GM23338 (cell line): ENCODE measurements at regions not wholly inside any gene's neighbourhood (a gene's known extent, or its start where the extent isn't known, plus 50 kb on each side); places are given as distances from the start of the nearest gene placed in this dataset.

Source experiments
- ATAC-seq: fragments of 200-7000 bp; cut with Tn5 transposase; 3 replicates; pipeline ENCODE4 v1.9.1; 2020
- DNase-seq: peaks from one replicate; pipeline ENCODE4 v3.0.0-alpha.2; 2015; ENCODE audit warnings: low spot score
- H2AFZ ChIP-seq: fragments of 200-600 bp; sonication (generic); 2 replicates; pipeline ENCODE4 v1.8.0; 2016; ENCODE audit warnings: antibody characterized with exemption, mild to moderate bottlenecking, moderate library complexity
- H3F3A ChIP-seq: fragments of 200-600 bp; sonication (generic); replicated peaks from 2 replicates; pipeline ENCODE4 v1.8.0; 2017; ENCODE audit warnings: antibody characterized with exemption, mixed run types, low read depth
- H3K27ac ChIP-seq: fragments of 200-600 bp; sonication (generic); 2 replicates; pipeline ENCODE4 v1.6.1; 2016; ENCODE audit warnings: low read depth
- H3K27me3 ChIP-seq: fragments of 200-600 bp; sonication (generic); 2 replicates; pipeline ENCODE4 v1.8.0; 2016; ENCODE audit warnings: mild to moderate bottlenecking, mixed run types, moderate library complexity; ENCODE audit not compliant: insufficient read depth
- H3K36me3 ChIP-seq: fragments of 200-600 bp; sonication (generic); 2 replicates; pipeline ENCODE4 v1.8.0; 2016; ENCODE audit warnings: mild to moderate bottlenecking; ENCODE audit not compliant: insufficient read depth
- H3K4me1 ChIP-seq: fragments of 200-600 bp; sonication (generic); 2 replicates; pipeline ENCODE4 v1.8.0; 2016; ENCODE audit warnings: mild to moderate bottlenecking, moderate library complexity; ENCODE audit not compliant: insufficient read depth
- H3K4me2 ChIP-seq: fragments of 200-600 bp; sonication (generic); 2 replicates; pipeline ENCODE4 v1.7.1; 2017; ENCODE audit warnings: mixed run types
- H3K4me3 ChIP-seq: fragments of 200-600 bp; sonication (generic); 2 replicates; pipeline ENCODE4 v1.6.1; 2016; ENCODE audit warnings: mixed run types
- H3K79me2 ChIP-seq: fragments of 200-600 bp; sonication (generic); replicated peaks from 2 replicates; pipeline ENCODE4 v1.8.0; 2017; ENCODE audit warnings: mild to moderate bottlenecking; ENCODE audit not compliant: insufficient read depth
- H3K9me2 ChIP-seq: fragments of 200-600 bp; sonication (generic); 2 replicates; pipeline ENCODE4 v1.8.0; 2017; ENCODE audit not compliant: insufficient read depth
- H4K20me1 ChIP-seq: fragments of 200-600 bp; sonication (generic); replicated peaks from 2 replicates; pipeline ENCODE4 v1.8.0; 2017; ENCODE audit warnings: mild to moderate bottlenecking; ENCODE audit not compliant: insufficient read depth
- H3K27ac Mint-ChIP-seq: 2 replicates; pipeline ENCODE4 v1.8.0; 2020; ENCODE audit warnings: inconsistent platforms, mild to moderate bottlenecking, moderate library complexity, mixed read lengths
- H3K27me3 Mint-ChIP-seq: 3 replicates; pipeline ENCODE4 v1.8.0; 2022; ENCODE audit warnings: low read depth, mild to moderate bottlenecking, moderate library complexity, mixed read lengths, inconsistent platforms; ENCODE audit not compliant: insufficient read depth, poor library complexity
- H3K36me3 Mint-ChIP-seq: 3 replicates; pipeline ENCODE4 v1.8.0; 2021; ENCODE audit warnings: low read depth, mild to moderate bottlenecking, inconsistent platforms, moderate library complexity, mixed read lengths
- H3K4me1 Mint-ChIP-seq: 3 replicates; pipeline ENCODE4 v1.8.0; 2020; ENCODE audit warnings: mild to moderate bottlenecking, inconsistent platforms, mixed read lengths
- H3K4me3 Mint-ChIP-seq: 3 replicates; pipeline ENCODE4 v1.8.0; 2021; ENCODE audit warnings: moderate library complexity, mild to moderate bottlenecking, inconsistent platforms, mixed read lengths
- H3K9me3 Mint-ChIP-seq: 3 replicates; pipeline ENCODE4 v1.8.0; 2020; ENCODE audit warnings: moderate library complexity, mild to moderate bottlenecking, inconsistent platforms, mixed read lengths
- EZH2 ChIP-seq: fragments of 200-600 bp; sonication (generic); IDR thresholded peaks from one replicate; pipeline ENCODE4 v1.8.0; 2017; ENCODE audit warnings: antibody characterized with exemption, mild to moderate bottlenecking, low read depth; ENCODE audit not compliant: unreplicated experiment
- EZH2phosphoT487 ChIP-seq: fragments of 200-600 bp; sonication (generic); IDR thresholded peaks from one replicate; pipeline ENCODE4 v1.8.1; 2018; ENCODE audit warnings: antibody characterized with exemption; ENCODE audit not compliant: unreplicated experiment
- JUNB ChIP-seq: IDR thresholded peaks from one replicate; pipeline ENCODE4 v1.6.1; 2016; ENCODE audit warnings: antibody characterized with exemption; ENCODE audit not compliant: unreplicated experiment
- NANOG ChIP-seq: IDR thresholded peaks from 2 replicates; pipeline ENCODE4 v1.6.1; 2016; ENCODE audit warnings: antibody characterized with exemption, borderline replicate concordance
- POLR2AphosphoS5 ChIP-seq: IDR thresholded peaks from 2 replicates; pipeline ENCODE4 v1.6.1; 2016; ENCODE audit warnings: antibody characterized with exemption, low read depth
- ZNF114 ChIP-seq: fragments of 250-450 bp; sonication (Bioruptor Pico); IDR thresholded peaks from 2 replicates; pipeline ENCODE4 v1.5.0; 2020; ENCODE audit warnings: mild to moderate bottlenecking, moderate library complexity
- ZNF331 ChIP-seq: fragments of 250-450 bp; sonication (Bioruptor Pico); IDR thresholded peaks from 2 replicates; pipeline ENCODE4 v1.5.0; 2020; ENCODE audit warnings: low read depth, mild to moderate bottlenecking, moderate library complexity
- TF ChIP-seq, protein P1 (sequence below): IDR thresholded peaks from 2 replicates; pipeline ENCODE4 v1.6.1; 2016; ENCODE audit warnings: antibody characterized with exemption
- TF ChIP-seq, protein P2 (sequence below), 2 experiments: fragments of 200-600 bp in 1 of 2; sonication (generic) in 1 of 2; conservative IDR thresholded peaks; 2 replicates each; pipeline versions ENCODE4 v1.5.1 to v1.6.1; 2016 to 2017; ENCODE audit warnings: antibody characterized with exemption in 2 of 2, low read depth in 2 of 2, mild to moderate bottlenecking in 2 of 2, moderate library complexity in 1 of 2
- TF ChIP-seq, protein P3 (sequence below): fragments of 250-450 bp; sonication (Bioruptor Pico); IDR thresholded peaks from 2 replicates; pipeline ENCODE4 v1.5.0; 2020; ENCODE audit warnings: mild to moderate bottlenecking, moderate library complexity
- TF ChIP-seq, protein P4 (sequence below): IDR thresholded peaks from one replicate; pipeline ENCODE4 v1.6.1; 2018; ENCODE audit warnings: antibody characterized with exemption; ENCODE audit not compliant: unreplicated experiment

DNA sequence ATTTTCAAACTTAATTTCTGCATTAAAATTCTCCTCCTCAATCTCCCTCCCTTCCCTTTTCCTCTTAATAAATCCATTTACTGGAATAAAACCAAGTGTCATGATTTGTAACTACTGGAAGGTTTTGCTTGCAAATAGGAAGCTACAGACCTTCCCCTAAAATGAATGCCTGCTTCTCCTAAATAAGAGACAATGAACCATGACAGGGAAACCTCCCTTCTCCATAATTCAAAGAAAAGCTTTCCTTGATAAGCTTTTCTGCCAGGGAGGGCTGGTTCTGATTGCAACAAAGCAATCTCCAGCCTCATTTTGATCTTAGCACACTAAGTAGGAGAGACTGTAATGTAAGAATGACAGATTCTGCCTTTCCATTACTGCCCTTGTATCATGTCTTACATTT is 111.0 kb upstream of the CDH20 start:
- Mint-ChIP-seq H3K9me3 (peaks cover 8% of the 10 kb centered on the region; the same call in 2 of the 3 replicates), H3K36me3 (peaks cover 7% of the 10 kb centered on the region; the same call in 1 of the 3 replicates), H3K4me1 (no peaks in the 10 kb centered on the region), H3K4me3 (no peak overlapping the region), H3K27me3 (peaks cover 1% of the 10 kb centered on the region), H3K27ac (no peak overlapping the region)
- no peak overlapping the region for H3K4me2 ChIP-seq
- ATAC-seq (no peak), DNase-seq (no peak)
- H3K79me2 ChIP-seq: no peaks in the 10 kb centered on the region
- H2AFZ ChIP-seq: no peak overlapping the region
- no peak for TF ChIP-seq ZNF114 (CRISPR knock-in tag)
- TF ChIP-seq EZH2: no peak
- TF ChIP-seq, protein P1, sequence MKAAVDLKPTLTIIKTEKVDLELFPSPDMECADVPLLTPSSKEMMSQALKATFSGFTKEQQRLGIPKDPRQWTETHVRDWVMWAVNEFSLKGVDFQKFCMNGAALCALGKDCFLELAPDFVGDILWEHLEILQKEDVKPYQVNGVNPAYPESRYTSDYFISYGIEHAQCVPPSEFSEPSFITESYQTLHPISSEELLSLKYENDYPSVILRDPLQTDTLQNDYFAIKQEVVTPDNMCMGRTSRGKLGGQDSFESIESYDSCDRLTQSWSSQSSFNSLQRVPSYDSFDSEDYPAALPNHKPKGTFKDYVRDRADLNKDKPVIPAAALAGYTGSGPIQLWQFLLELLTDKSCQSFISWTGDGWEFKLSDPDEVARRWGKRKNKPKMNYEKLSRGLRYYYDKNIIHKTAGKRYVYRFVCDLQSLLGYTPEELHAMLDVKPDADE: no peak
- no peak for TF ChIP-seq JUNB
- TF ChIP-seq, protein P2, sequence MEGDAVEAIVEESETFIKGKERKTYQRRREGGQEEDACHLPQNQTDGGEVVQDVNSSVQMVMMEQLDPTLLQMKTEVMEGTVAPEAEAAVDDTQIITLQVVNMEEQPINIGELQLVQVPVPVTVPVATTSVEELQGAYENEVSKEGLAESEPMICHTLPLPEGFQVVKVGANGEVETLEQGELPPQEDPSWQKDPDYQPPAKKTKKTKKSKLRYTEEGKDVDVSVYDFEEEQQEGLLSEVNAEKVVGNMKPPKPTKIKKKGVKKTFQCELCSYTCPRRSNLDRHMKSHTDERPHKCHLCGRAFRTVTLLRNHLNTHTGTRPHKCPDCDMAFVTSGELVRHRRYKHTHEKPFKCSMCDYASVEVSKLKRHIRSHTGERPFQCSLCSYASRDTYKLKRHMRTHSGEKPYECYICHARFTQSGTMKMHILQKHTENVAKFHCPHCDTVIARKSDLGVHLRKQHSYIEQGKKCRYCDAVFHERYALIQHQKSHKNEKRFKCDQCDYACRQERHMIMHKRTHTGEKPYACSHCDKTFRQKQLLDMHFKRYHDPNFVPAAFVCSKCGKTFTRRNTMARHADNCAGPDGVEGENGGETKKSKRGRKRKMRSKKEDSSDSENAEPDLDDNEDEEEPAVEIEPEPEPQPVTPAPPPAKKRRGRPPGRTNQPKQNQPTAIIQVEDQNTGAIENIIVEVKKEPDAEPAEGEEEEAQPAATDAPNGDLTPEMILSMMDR (conservative IDR thresholded peaks at IDR 0.05; ENCODE audit: low read depth in 2 of 2): no peak
- no peak for TF ChIP-seq POLR2AphosphoS5
- TF ChIP-seq, protein P3, sequence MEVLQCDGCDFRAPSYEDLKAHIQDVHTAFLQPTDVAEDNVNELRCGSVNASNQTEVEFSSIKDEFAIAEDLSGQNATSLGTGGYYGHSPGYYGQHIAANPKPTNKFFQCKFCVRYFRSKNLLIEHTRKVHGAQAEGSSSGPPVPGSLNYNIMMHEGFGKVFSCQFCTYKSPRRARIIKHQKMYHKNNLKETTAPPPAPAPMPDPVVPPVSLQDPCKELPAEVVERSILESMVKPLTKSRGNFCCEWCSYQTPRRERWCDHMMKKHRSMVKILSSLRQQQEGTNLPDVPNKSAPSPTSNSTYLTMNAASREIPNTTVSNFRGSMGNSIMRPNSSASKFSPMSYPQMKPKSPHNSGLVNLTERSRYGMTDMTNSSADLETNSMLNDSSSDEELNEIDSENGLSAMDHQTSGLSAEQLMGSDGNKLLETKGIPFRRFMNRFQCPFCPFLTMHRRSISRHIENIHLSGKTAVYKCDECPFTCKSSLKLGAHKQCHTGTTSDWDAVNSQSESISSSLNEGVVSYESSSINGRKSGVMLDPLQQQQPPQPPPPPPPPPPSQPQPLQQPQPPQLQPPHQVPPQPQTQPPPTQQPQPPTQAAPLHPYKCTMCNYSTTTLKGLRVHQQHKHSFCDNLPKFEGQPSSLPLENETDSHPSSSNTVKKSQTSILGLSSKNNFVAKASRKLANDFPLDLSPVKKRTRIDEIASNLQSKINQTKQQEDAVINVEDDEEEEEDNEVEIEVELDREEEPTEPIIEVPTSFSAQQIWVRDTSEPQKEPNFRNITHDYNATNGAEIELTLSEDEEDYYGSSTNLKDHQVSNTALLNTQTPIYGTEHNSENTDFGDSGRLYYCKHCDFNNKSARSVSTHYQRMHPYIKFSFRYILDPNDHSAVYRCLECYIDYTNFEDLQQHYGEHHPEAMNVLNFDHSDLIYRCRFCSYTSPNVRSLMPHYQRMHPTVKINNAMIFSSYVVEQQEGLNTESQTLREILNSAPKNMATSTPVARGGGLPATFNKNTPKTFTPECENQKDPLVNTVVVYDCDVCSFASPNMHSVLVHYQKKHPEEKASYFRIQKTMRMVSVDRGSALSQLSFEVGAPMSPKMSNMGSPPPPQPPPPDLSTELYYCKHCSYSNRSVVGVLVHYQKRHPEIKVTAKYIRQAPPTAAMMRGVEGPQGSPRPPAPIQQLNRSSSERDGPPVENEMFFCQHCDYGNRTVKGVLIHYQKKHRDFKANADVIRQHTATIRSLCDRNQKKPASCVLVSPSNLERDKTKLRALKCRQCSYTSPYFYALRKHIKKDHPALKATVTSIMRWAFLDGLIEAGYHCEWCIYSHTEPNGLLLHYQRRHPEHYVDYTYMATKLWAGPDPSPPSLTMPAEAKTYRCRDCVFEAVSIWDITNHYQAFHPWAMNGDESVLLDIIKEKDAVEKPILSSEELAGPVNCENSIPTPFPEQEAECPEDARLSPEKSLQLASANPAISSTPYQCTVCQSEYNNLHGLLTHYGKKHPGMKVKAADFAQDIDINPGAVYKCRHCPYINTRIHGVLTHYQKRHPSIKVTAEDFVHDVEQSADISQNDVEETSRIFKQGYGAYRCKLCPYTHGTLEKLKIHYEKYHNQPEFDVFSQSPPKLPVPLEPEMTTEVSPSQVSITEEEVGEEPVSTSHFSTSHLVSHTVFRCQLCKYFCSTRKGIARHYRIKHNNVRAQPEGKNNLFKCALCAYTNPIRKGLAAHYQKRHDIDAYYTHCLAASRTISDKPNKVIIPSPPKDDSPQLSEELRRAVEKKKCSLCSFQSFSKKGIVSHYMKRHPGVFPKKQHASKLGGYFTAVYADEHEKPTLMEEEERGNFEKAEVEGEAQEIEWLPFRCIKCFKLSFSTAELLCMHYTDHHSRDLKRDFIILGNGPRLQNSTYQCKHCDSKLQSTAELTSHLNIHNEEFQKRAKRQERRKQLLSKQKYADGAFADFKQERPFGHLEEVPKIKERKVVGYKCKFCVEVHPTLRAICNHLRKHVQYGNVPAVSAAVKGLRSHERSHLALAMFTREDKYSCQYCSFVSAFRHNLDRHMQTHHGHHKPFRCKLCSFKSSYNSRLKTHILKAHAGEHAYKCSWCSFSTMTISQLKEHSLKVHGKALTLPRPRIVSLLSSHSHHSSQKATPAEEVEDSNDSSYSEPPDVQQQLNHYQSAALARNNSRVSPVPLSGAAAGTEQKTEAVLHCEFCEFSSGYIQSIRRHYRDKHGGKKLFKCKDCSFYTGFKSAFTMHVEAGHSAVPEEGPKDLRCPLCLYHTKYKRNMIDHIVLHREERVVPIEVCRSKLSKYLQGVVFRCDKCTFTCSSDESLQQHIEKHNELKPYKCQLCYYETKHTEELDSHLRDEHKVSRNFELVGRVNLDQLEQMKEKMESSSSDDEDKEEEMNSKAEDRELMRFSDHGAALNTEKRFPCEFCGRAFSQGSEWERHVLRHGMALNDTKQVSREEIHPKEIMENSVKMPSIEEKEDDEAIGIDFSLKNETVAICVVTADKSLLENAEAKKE (CRISPR knock-in tag): no peak
- TF ChIP-seq NANOG: no peak
- TF ChIP-seq ZNF331: no peak
- TF ChIP-seq, protein P4, sequence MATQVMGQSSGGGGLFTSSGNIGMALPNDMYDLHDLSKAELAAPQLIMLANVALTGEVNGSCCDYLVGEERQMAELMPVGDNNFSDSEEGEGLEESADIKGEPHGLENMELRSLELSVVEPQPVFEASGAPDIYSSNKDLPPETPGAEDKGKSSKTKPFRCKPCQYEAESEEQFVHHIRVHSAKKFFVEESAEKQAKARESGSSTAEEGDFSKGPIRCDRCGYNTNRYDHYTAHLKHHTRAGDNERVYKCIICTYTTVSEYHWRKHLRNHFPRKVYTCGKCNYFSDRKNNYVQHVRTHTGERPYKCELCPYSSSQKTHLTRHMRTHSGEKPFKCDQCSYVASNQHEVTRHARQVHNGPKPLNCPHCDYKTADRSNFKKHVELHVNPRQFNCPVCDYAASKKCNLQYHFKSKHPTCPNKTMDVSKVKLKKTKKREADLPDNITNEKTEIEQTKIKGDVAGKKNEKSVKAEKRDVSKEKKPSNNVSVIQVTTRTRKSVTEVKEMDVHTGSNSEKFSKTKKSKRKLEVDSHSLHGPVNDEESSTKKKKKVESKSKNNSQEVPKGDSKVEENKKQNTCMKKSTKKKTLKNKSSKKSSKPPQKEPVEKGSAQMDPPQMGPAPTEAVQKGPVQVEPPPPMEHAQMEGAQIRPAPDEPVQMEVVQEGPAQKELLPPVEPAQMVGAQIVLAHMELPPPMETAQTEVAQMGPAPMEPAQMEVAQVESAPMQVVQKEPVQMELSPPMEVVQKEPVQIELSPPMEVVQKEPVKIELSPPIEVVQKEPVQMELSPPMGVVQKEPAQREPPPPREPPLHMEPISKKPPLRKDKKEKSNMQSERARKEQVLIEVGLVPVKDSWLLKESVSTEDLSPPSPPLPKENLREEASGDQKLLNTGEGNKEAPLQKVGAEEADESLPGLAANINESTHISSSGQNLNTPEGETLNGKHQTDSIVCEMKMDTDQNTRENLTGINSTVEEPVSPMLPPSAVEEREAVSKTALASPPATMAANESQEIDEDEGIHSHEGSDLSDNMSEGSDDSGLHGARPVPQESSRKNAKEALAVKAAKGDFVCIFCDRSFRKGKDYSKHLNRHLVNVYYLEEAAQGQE: no peak
- no peak for TF ChIP-seq EZH2phosphoT487
- H4K20me1 ChIP-seq: no peaks in the 10 kb centered on the region
- no peak overlapping the region for H3K27ac ChIP-seq
- no peaks in the 10 kb centered on the region for H3K4me1 ChIP-seq
- H3F3A ChIP-seq: no peaks in the 10 kb centered on the region
- no peaks in the 10 kb centered on the region for H3K9me2 ChIP-seq
- no peaks in the 10 kb centered on the region for H3K36me3 ChIP-seq
- no peak overlapping the region for H3K4me3 ChIP-seq
- H3K27me3 ChIP-seq: no peaks in the 10 kb centered on the region
